Stimulated activated CD4-positive, alpha-beta T cell treated with anti-CD3 and anti-CD28 coated beads, Interleukin-4, amount 100 ng/mL, for 48 hours (primary cell): ENCODE measurements at regions not wholly inside any gene's neighbourhood (a gene's known extent, or its start where the extent isn't known, plus 50 kb on each side); places are given as distances from the start of the nearest gene placed in this dataset.
"Not testable (repeated sequence)": the region's sequence is repeated elsewhere in the genome, so short reads cannot be mapped to it uniquely, and the experiment has no call there.

Experiments
- DNase-seq, 2 donors: peaks; one replicate each; pipeline ENCODE4 v3.0.0-alpha.2; 2020; ENCODE audit warnings: low read depth in 2 of 2

DNA sequence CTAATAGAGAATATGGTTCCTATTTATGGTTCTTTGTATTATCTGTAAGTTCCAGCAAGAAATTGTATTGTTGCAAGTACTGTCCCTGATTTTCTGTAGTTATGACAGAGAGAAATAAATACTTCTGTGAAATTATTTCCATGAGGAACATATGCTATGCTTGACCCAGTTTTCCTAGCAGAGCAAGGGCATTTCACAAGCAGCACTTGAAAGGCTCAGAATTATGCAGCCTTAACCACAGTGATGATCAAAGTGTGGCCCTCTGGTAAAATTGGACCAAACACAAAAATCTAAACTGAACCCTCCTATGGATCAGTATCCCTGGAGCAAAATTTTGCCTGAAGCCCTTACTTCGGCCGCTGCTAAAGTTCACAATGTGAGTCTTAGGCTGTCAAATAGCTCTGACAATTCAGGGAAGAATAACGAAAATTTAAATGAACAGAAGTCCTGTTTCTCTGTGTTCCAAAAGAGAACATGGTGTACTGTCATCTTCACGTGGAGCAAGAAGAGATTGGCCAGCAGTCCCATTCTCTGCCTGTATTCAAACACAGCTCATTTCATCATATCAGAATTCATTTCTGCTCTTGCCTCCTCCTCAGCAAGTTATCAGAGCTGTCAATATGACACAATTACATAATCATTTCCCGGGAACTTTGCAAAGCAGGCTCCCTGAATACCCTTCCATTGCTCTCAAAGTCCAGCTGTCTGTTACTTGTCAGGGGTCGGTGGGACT is 471.9 kb downstream of the RPS29 start:
- no peak for DNase-seq

- DNase-seq: no peak
These were observed 479.2 kb downstream of the RPS29 start for GRCh38 chr14:49106741-49107667.

GRCh38 chr14:49105956-49106355 is 480.2 kb downstream of the RPS29 start:
- no peak for DNase-seq

DNA sequence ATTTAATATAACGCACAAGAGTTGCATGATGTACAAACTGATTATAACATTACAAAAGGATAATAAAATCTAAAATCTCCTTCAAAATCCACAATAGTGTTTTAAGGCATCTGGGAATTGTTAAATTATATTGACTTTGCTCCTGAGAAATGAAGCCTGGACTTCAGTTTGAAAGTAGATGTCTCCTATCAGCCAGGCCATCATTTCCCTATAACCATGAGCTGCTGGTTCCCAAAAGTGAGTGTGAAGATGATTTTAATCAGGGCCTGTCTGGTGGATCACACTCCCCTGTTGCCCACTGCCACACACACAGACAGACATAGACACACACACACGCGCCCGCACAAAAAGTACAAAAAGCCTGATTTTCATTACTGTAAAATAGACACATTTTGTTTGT is 480.7 kb downstream of the RPS29 start:
- DNase-seq: no peak

DNA sequence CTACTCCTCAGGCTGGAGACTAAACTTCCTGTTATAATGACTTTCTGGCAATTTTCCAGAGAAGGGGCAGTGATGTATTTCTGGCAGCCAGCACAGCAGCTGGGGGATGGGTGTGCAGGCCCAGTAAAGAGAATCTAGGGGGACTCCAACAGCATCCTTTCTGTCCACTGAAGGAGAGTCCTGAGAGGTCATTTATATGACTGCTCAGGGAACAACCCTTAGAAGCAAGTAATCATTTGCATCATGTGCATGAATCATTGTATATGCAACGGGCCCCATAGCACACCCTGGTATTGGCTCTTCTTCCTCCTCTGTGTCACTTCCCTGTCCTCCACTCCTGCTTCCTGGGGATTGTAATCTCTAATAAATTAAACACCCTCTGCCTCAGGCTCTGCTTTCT is 493.8 kb downstream of the RPS29 start:
- DNase-seq: no peak

DNA sequence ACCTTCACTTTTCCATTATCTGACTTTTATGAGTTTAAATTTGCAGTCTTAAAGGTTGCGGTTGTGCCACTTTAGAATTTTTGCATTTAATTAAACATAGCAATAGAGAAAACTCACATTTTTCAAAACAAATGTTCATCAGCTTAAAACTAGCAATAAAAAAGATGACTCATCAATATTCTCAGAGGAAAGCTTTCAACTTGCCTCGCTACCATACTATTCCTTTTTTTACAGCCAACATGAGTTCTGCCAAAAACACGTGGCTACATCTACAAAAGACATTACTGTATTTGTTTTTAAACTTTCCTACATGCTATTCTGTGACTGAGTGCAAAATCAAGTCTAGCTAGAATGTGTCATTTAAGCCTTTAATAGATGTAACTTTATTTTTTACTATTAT is 497.1 kb downstream of the RPS29 start:
- DNase-seq: no peak

- not testable (repeated sequence) for DNase-seq
These were observed 512.9 kb downstream of the RPS29 start for GRCh38 chr14:49073292-49073691.

GRCh38 chr14:49058511-49058910 is 527.7 kb downstream of the RPS29 start:
- no peak for DNase-seq

DNA sequence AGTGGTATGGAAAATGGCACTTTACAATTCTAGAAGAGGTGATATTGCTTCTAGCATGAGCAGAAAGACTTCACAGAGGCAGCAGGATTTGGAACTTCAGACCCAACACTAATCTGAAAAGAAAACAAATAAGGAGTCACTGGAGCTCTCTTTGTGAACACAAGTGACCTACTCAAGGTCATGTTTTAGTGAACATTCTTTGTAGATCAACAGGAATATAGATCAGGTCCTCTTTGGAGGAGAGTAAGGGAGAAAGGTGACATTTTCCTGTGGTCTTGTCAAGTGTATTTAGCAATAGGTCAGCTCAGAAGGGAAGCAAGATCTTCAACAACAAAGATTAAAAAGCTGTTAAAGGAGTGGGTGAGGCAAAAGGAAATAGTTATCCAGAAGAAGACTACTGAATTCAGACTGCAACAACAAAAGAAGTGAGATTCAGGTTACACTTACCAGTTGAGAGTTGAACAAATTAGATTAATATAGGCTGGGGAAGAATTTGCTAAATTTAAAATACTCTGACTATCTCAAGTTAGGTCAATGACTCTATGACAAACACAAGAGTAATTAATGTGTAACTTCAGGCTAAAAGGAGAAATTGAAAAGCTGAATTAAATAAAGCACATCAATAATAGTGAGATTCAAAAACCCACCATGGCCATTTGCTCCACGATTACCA is 528.2 kb downstream of the RPS29 start:
- no peak for DNase-seq

GRCh38 chr14:49056021-49056420 is 530.2 kb downstream of the RPS29 start:
- DNase-seq: no peak

GRCh38 chr14:49052521-49052920 is 533.7 kb downstream of the RPS29 start:
- no peak for DNase-seq

GRCh38 chr14:49051328-49052060 is 534.7 kb downstream of the RPS29 start:
- no peak for DNase-seq

GRCh38 chr14:49050822-49051221 is 535.4 kb downstream of the RPS29 start:
- DNase-seq: no peak

- DNase-seq: no peak
These were observed 536.5 kb downstream of the RPS29 start for GRCh38 chr14:49049711-49050110.

DNA sequence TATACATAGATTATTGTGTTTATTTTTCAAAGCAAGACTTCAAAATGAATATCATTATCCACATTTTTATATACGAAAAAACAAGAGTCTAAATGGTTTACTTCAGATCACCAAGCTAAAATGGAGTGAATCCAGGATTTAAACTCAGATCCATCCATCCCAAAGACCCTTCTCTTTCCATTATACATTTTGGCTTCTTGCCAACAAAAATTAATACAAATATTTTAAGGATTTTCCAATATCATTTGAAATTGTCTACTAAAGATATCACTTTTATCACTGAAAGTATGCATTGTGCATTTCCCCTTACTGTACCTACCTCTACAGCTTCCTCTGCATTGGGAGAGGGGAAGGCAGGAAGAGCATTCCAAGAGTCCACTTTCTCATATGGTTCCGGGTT is 541.2 kb downstream of the RPS29 start:
- no peak for DNase-seq

DNA sequence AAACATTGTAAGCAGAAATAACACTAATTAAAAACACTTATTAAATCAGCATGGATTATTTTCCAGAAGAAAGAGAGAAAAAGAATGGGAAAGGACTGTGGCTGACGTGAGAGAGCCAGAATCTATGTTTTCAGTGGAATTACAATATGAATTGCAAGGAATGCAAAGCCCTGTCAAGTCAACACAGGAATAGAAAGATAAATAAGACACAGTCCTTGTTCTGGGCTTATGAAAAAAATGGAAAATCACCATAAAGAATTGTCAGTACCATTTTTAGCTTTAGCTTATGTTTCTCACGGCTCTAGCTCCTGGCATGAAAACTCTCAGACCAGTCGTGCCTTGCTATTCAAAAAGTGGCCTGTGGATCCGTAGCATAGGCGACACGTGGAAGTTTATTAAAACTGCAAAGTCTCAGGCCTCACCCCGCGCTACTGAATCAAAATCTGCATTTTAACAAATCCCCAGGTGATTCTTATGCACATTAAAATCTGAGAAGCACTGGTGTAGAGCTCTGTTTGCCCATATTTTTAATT is 549.1 kb downstream of the RPS29 start:
- DNase-seq: no peak

- DNase-seq: no peak
These were observed 549.9 kb downstream of the RPS29 start for GRCh38 chr14:49036266-49036665.

- no peak for DNase-seq
These were observed 553.0 kb downstream of the RPS29 start for GRCh38 chr14:49033131-49033530.

- DNase-seq: not testable (repeated sequence)
These were observed 554.5 kb downstream of the RPS29 start for GRCh38 chr14:49031710-49032109.

GRCh38 chr14:49019467-49020115 is 566.6 kb downstream of the RPS29 start:
- DNase-seq: no peak

- DNase-seq: no peak
These were observed 568.7 kb downstream of the RPS29 start for GRCh38 chr14:49017447-49017846.
